ENCODE measurements at regions not wholly inside any gene's neighbourhood (a gene's known extent, or its start where the extent isn't known, plus 50 kb on each side); places are given as distances from the start of the nearest gene placed in this dataset.

- TF ChIP-seq EZH2 (IDR thresholded peaks at IDR 0.05; ENCODE audit: borderline replicate concordance): no peak
- TF ChIP-seq CTCF (IDR thresholded peaks at IDR 0.05; ENCODE audit: poor library complexity): no peak
These were observed 171.9 kb upstream of the BRINP3 start for GRCh38 chr1:190649553-190649952.
